Thoracic aorta (tissue), 2 donors: ENCODE measurements at regions not wholly inside any gene's neighbourhood (a gene's known extent, or its start where the extent isn't known, plus 50 kb on each side); places are given as distances from the start of the nearest gene placed in this dataset.
"Not testable (repeated sequence)": the region's sequence is repeated elsewhere in the genome, so short reads cannot be mapped to it uniquely, and the experiment has no call there.

Experiments used
- ATAC-seq: fragments of 150-250 bp; one replicate; pipeline ENCODE4 v1.8.0; 2017; ENCODE audit warnings: low read depth; ENCODE audit not compliant: insufficient number of reproducible peaks, low FRiP score
- DNase-seq: peaks from one replicate; pipeline ENCODE4 v3.0.0-alpha.2; 2020; ENCODE audit warnings: low spot score
- H3K27ac ChIP-seq, 2 donors: fragments of 200-600 bp; sonication (generic); 1 replicate in 1 of 2; 2 replicates in 1 of 2; pipeline ENCODE4 v1.5.1; 2016; ENCODE audit warnings: mild to moderate bottlenecking in 2 of 2, moderate library complexity in 2 of 2
- H3K27me3 ChIP-seq: fragments of 200-600 bp; sonication (generic); replicated peaks from 2 replicates; pipeline ENCODE4 v1.6.0; 2016; ENCODE audit warnings: mild to moderate bottlenecking; ENCODE audit not compliant: insufficient read depth
- H3K36me3 ChIP-seq: fragments of 200-600 bp; sonication (generic); one replicate; pipeline ENCODE4 v1.5.1; 2016
- H3K4me1 ChIP-seq, 2 donors: fragments of 200-600 bp; sonication (generic); 1 replicate in 1 of 2; 2 replicates in 1 of 2; pipeline versions ENCODE4 v1.5.1 to v1.6.0; 2016; ENCODE audit warnings: low read depth in 2 of 2, mild to moderate bottlenecking in 1 of 2; ENCODE audit not compliant: control insufficient read depth in 1 of 2
- H3K4me3 ChIP-seq: fragments of 200-600 bp; sonication (generic); 2 replicates; pipeline ENCODE4 v1.5.1; 2016; ENCODE audit warnings: mild to moderate bottlenecking
- H3K9me3 ChIP-seq: fragments of 200-600 bp; sonication (generic); 2 replicates; pipeline ENCODE4 v1.5.1; 2016
- CTCF ChIP-seq: fragments of 200-600 bp; sonication (generic); IDR thresholded peaks from one replicate; pipeline ENCODE4 v1.5.1; 2019; ENCODE audit warnings: antibody characterized with exemption

GRCh38 chr3:191593486-191593885, 132.5 kb downstream of the PYDC2 start:
- no peak for TF ChIP-seq CTCF
- H3K4me3 ChIP-seq = no peak overlapping the region
- H3K4me1 ChIP-seq = no peaks in the 10 kb centered on the region
- no peak overlapping the region for H3K27ac ChIP-seq
- H3K27me3 ChIP-seq = no peaks in the 10 kb centered on the region
- no peak for ATAC-seq
- no peaks in the 10 kb centered on the region for H3K36me3 ChIP-seq
- no peaks in the 10 kb centered on the region for H3K9me3 ChIP-seq
- no peak for DNase-seq

- not testable (repeated sequence) for H3K4me3 ChIP-seq, H3K27me3 ChIP-seq, H3K9me3 ChIP-seq, H3K4me1 ChIP-seq, ATAC-seq, H3K27ac ChIP-seq, DNase-seq, H3K36me3 ChIP-seq
Measured at GRCh38 chr3:191615511-191615910, 154.5 kb downstream of the PYDC2 start.

- Histone ChIP-seq H3K4me3 (no peak overlapping the region), H3K27ac (no peak overlapping the region), H3K27me3 (no peaks in the 10 kb centered on the region), H3K4me1 (no peaks in the 10 kb centered on the region), H3K9me3 (no peaks in the 10 kb centered on the region), H3K36me3 (no peaks in the 10 kb centered on the region)
- ATAC-seq = no peak
- no peak for TF ChIP-seq CTCF
- no peak for DNase-seq
Measured at GRCh38 chr3:191624299-191624698, 163.3 kb downstream of the PYDC2 start.

- no peaks in the 10 kb centered on the region for H3K9me3 ChIP-seq
- H3K27ac ChIP-seq = no peak overlapping the region
- ATAC-seq (no peak), DNase-seq (no peak)
- H3K4me3 ChIP-seq = no peak overlapping the region
- TF ChIP-seq CTCF = no peak
- no peaks in the 10 kb centered on the region for H3K36me3 ChIP-seq
- no peaks in the 10 kb centered on the region for H3K27me3 ChIP-seq
- no peaks in the 10 kb centered on the region for H3K4me1 ChIP-seq
Measured at GRCh38 chr3:191627064-191627463, 166.1 kb downstream of the PYDC2 start.

- no peak overlapping the region for H3K4me3 ChIP-seq
- no peaks in the 10 kb centered on the region for H3K9me3 ChIP-seq
- ATAC-seq = no peak
- H3K36me3 ChIP-seq = no peaks in the 10 kb centered on the region
- H3K27me3 ChIP-seq = no peaks in the 10 kb centered on the region
- no peak overlapping the region for H3K27ac ChIP-seq
- no peak for TF ChIP-seq CTCF
- no peak for DNase-seq
- no peaks in the 10 kb centered on the region for H3K4me1 ChIP-seq
Measured at GRCh38 chr3:191628571-191628970, 167.6 kb downstream of the PYDC2 start.

GRCh38 chr3:191631496-191631895, 170.5 kb downstream of the PYDC2 start:
- Histone ChIP-seq H3K9me3 (no peaks in the 10 kb centered on the region), H3K27me3 (no peaks in the 10 kb centered on the region), H3K36me3 (no peaks in the 10 kb centered on the region), H3K27ac (no peak overlapping the region), H3K4me3 (no peak overlapping the region), H3K4me1 (no peaks in the 10 kb centered on the region)
- TF ChIP-seq CTCF = no peak
- no peak for ATAC-seq
- no peak for DNase-seq
